H1 (cell line): ENCODE measurements at regions not wholly inside any gene's neighbourhood (a gene's known extent, or its start where the extent isn't known, plus 50 kb on each side); places are given as distances from the start of the nearest gene placed in this dataset.

Experiments used
- CHD1 ChIP-seq: IDR thresholded peaks from 2 replicates; pipeline ENCODE4 v1.6.1; 2012; ENCODE audit warnings: low read depth, low read length, improper control_type of control experiment
- EZH2 ChIP-seq: fragments of 200-600 bp; sonication (generic); IDR thresholded peaks from 2 replicates; pipeline ENCODE4 v1.7.1; 2012; ENCODE audit warnings: low read depth, mild to moderate bottlenecking, moderate library complexity, low read length, inconsistent platforms; ENCODE audit not compliant: severe bottlenecking
- GTF2F1 ChIP-seq: IDR thresholded peaks from 2 replicates; pipeline ENCODE4 v1.6.1; 2012; ENCODE audit warnings: low read depth, low read length, improper control_type of control experiment, borderline replicate concordance
- JUN ChIP-seq: IDR thresholded peaks from 2 replicates; pipeline ENCODE4 v1.6.1; 2011; ENCODE audit warnings: low read depth, mild to moderate bottlenecking, improper control_type of control experiment, low read length
- JUND ChIP-seq: IDR thresholded peaks from 2 replicates; pipeline ENCODE4 v1.6.1; 2011; ENCODE audit warnings: mild to moderate bottlenecking, improper control_type of control experiment, low read length
- POLR2AphosphoS5 ChIP-seq: IDR thresholded peaks from 2 replicates; pipeline ENCODE4 v1.6.1; 2011; ENCODE audit warnings: low read depth, low read length
- SP2 ChIP-seq: IDR thresholded peaks from 2 replicates; pipeline ENCODE4 v1.6.1; 2012; ENCODE audit warnings: mild to moderate bottlenecking, low read length, inconsistent platforms
- TBP ChIP-seq: IDR thresholded peaks from 2 replicates; pipeline ENCODE4 v1.6.1; 2011; ENCODE audit warnings: low read depth, low read length, improper control_type of control experiment
- TF ChIP-seq, protein P1 (sequence below), 3 experiments: IDR thresholded peaks; 1 replicate in 2 of 3; 2 replicates in 1 of 3; pipeline versions ENCODE4 v1.5.1 to v1.6.1; 2011; ENCODE audit warnings: low read length in 3 of 3, mild to moderate bottlenecking in 3 of 3, inconsistent platforms in 2 of 3, low read depth in 1 of 3, moderate library complexity in 1 of 3; ENCODE audit not compliant: insufficient read depth in 1 of 3; ENCODE audit errors: control extremely low read depth in 1 of 3

DNA sequence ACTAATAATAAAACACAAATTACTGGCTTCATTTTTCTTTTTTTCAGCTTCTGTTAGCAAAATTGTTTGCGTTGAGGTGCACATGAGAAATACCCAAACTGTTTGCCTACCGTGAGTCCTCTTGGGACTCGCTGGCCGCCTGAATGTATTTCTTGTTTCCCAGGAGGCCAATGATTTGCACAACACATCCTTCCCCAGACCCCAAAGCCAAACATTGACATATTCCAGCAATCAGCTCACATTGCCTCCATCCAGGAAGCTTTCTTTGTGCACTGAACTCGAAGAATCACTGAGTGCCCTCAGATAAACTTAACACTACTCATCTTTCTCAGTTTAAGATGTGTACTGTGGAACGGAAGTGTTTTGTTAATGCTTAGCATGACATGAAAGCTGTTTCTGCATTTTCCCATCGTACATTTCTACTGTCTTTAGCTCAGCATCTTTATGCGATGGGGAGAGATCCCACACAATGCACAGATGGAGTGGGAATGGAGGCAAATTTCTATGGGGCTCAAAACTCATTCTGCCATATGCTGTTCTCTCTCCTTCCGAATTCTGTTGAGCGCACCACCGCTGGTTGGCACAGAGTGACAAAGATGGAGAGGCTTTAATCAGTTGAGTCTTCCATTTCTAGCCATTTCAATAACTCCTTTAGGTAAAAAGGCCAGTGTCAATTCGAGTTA lies 399.5 kb downstream of the RFC3 start:
- TF ChIP-seq SP2: no peak
- TF ChIP-seq JUND: no peak
- TF ChIP-seq, protein P1, sequence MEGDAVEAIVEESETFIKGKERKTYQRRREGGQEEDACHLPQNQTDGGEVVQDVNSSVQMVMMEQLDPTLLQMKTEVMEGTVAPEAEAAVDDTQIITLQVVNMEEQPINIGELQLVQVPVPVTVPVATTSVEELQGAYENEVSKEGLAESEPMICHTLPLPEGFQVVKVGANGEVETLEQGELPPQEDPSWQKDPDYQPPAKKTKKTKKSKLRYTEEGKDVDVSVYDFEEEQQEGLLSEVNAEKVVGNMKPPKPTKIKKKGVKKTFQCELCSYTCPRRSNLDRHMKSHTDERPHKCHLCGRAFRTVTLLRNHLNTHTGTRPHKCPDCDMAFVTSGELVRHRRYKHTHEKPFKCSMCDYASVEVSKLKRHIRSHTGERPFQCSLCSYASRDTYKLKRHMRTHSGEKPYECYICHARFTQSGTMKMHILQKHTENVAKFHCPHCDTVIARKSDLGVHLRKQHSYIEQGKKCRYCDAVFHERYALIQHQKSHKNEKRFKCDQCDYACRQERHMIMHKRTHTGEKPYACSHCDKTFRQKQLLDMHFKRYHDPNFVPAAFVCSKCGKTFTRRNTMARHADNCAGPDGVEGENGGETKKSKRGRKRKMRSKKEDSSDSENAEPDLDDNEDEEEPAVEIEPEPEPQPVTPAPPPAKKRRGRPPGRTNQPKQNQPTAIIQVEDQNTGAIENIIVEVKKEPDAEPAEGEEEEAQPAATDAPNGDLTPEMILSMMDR (IDR thresholded peaks at IDR 0.05; ENCODE audit: control extremely low read depth in 1 of 3, insufficient read depth in 1 of 3, low read depth in 1 of 3, low read length in 3 of 3): no peak
- TF ChIP-seq TBP: no peak
- TF ChIP-seq JUN: no peak
- TF ChIP-seq GTF2F1: no peak
- no peak for TF ChIP-seq CHD1
- TF ChIP-seq EZH2: no peak
- TF ChIP-seq POLR2AphosphoS5: no peak
